Transverse colon (tissue), 4 donors: ENCODE measurements at regions not wholly inside any gene's neighbourhood (a gene's known extent, or its start where the extent isn't known, plus 50 kb on each side); places are given as distances from the start of the nearest gene placed in this dataset.

Experiments used
- POLR2AphosphoS5 ChIP-seq, 3 donors: sonication (generic); formaldehyde crosslinking; IDR thresholded peaks; one replicate each; pipeline ENCODE4 v1.6.1; 2016; ENCODE audit warnings: antibody characterized with exemption in 3 of 3
- TF ChIP-seq, protein P1 (sequence below), 5 experiments: fragments of 200-600 bp in 3 of 5; fragments of 450-650 bp in 2 of 5; sonication (generic) in 3 of 5; IDR thresholded peaks; 1 replicate in 2 of 5; 2 replicates in 3 of 5; pipeline ENCODE4 v1.5.1; 2016 to 2017; ENCODE audit warnings: antibody characterized with exemption in 5 of 5, inconsistent platforms in 3 of 5, mild to moderate bottlenecking in 2 of 5, moderate library complexity in 1 of 5

DNA sequence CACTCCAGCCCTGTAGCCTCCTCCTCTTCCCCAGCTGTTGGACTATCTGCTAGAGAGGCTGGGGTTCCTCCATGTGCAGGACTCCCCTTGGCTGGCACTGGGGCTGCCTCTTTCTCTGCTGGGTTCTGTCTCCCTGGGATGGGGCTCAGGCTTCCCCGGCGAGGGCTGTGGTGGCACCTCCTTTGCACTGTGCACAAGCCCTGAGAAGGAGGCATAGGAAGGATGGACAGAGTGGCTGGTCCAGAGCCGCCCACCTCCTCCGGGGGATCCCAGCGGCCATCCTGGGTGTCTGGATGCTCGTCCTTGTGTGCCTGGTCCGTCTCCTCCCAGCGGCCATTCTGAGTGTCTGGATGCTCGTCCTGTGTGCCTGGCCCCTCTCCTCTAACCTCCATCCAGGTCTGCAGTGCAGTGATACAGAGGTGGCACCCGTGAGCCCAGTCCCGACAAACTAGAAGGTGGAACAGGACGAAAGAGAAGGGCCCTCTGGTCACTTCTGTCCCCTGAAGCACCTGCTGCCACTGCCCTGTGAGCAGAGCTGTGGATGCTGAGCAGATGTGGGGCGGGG is 633.7 kb downstream of the BRD1 start:
- TF ChIP-seq, protein P1, sequence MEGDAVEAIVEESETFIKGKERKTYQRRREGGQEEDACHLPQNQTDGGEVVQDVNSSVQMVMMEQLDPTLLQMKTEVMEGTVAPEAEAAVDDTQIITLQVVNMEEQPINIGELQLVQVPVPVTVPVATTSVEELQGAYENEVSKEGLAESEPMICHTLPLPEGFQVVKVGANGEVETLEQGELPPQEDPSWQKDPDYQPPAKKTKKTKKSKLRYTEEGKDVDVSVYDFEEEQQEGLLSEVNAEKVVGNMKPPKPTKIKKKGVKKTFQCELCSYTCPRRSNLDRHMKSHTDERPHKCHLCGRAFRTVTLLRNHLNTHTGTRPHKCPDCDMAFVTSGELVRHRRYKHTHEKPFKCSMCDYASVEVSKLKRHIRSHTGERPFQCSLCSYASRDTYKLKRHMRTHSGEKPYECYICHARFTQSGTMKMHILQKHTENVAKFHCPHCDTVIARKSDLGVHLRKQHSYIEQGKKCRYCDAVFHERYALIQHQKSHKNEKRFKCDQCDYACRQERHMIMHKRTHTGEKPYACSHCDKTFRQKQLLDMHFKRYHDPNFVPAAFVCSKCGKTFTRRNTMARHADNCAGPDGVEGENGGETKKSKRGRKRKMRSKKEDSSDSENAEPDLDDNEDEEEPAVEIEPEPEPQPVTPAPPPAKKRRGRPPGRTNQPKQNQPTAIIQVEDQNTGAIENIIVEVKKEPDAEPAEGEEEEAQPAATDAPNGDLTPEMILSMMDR (IDR thresholded peaks at IDR 0.05): no peak
- TF ChIP-seq POLR2AphosphoS5 (IDR thresholded peaks at IDR 0.05): no peak
